Mesodermal cell (in vitro differentiated cells): ENCODE measurements at regions not wholly inside any gene's neighbourhood (a gene's known extent, or its start where the extent isn't known, plus 50 kb on each side); places are given as distances from the start of the nearest gene placed in this dataset.

Source experiments
- H3K27ac ChIP-seq: 2 replicates; pipeline ENCODE4 v1.7.0; 2013; ENCODE audit warnings: mild to moderate bottlenecking, low read depth, low read length, moderate library complexity; ENCODE audit not compliant: severe bottlenecking
- H3K36me3 ChIP-seq: 2 replicates; pipeline ENCODE4 v1.7.1; 2013; ENCODE audit warnings: mild to moderate bottlenecking, low read length, moderate library complexity; ENCODE audit not compliant: control insufficient read depth, insufficient read depth
- H3K4me1 ChIP-seq: one replicate; pipeline ENCODE4 v1.7.1; 2013; ENCODE audit warnings: mild to moderate bottlenecking, low read length; ENCODE audit not compliant: insufficient read depth, control insufficient read depth, poor library complexity, severe bottlenecking
- H3K4me3 ChIP-seq: 2 replicates; pipeline ENCODE4 v1.7.0; 2013; ENCODE audit warnings: low read length, control low read depth, mild to moderate bottlenecking; ENCODE audit not compliant: insufficient read depth, poor library complexity, severe bottlenecking; ENCODE audit errors: extremely low read depth
- H3K9me3 ChIP-seq: 2 replicates; pipeline ENCODE4 v1.7.1; 2013; ENCODE audit warnings: mild to moderate bottlenecking, low read length, moderate library complexity; ENCODE audit not compliant: control insufficient read depth
- WGBS, 2 experiments: methylation state at CpG; one replicate each; pipeline ENCODE4 v1.1.5; 2013; ENCODE audit warnings: missing lambda C conversion rate in 2 of 2; ENCODE audit not compliant: insufficient coverage in 2 of 2; 5-methylcytosine and 5-hydroxymethylcytosine counted together

DNA sequence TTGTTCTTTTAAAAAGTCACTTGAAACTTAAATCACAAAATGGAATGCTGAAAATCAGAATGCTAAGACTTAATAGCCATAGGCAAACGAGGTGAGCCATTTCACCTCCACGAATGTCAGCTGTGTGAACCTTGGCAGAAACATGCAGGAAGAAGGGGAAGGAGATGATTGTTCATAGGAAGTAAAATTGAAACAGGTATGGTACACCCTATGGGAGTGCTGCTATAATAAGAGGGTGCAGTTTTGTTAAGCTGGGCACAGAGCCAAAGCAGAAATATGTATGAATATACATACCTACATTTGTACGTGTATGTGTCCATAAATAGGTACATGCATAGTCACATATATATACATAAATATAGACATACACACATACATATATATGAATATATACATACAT is 51.0 kb upstream of the SPINK5 start:
- WGBS, 2 experiments = 88 to 100% methylated on average over 1 to 2 of the region's 3 CpGs
- Histone ChIP-seq H3K27ac (no peak overlapping the region), H3K9me3 (no peaks in the 10 kb centered on the region), H3K4me1 (peaks cover 10% of the 10 kb centered on the region), H3K36me3 (no peaks in the 10 kb centered on the region), H3K4me3 (no peak overlapping the region)

GRCh38 chr5:148011398-148012137 is 52.2 kb upstream of the SPINK5 start:
- no peak overlapping the region for H3K27ac ChIP-seq
- H3K4me1 ChIP-seq = peaks cover 10% of the 10 kb centered on the region
- no peak overlapping the region for H3K4me3 ChIP-seq
- H3K9me3 ChIP-seq = no peaks in the 10 kb centered on the region
- WGBS, 2 experiments = 60 to 100% methylated on average over 1 of the region's 3 CpGs
- H3K36me3 ChIP-seq = no peaks in the 10 kb centered on the region

GRCh38 chr5:148005788-148006520 is 57.8 kb upstream of the SPINK5 start:
- Histone ChIP-seq H3K4me3 (no peak overlapping the region), H3K9me3 (peaks cover 13% of the 10 kb centered on the region), H3K36me3 (no peaks in the 10 kb centered on the region), H3K4me1 (no peaks in the 10 kb centered on the region), H3K27ac (no peak overlapping the region)
- 75 to 82% methylated on average over 8 to 10 of the region's 12 CpGs for WGBS, 2 experiments

DNA sequence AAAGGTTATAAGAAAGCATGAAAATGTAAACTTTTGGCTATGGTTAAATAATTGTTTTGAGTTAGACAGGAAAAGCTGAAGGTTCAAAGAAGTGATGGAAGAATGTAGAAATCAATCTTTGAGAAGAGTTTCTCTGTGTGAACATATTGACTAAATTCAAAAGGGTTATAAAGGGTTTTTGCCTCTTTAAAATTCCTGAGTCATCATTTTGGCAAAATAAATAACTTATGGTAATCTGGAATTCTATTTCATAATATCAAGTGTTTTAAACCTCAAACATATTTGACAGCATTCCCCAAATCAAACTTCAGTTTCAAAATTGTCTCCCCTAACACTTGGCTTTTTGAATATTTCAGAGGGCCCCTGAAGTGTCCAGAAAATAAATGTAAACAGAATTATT is 60.6 kb upstream of the SPINK5 start:
- H3K27ac ChIP-seq = no peak overlapping the region
- H3K36me3 ChIP-seq = no peaks in the 10 kb centered on the region
- peaks cover 13% of the 10 kb centered on the region for H3K9me3 ChIP-seq
- H3K4me3 ChIP-seq = no peak overlapping the region
- no peaks in the 10 kb centered on the region for H3K4me1 ChIP-seq

DNA sequence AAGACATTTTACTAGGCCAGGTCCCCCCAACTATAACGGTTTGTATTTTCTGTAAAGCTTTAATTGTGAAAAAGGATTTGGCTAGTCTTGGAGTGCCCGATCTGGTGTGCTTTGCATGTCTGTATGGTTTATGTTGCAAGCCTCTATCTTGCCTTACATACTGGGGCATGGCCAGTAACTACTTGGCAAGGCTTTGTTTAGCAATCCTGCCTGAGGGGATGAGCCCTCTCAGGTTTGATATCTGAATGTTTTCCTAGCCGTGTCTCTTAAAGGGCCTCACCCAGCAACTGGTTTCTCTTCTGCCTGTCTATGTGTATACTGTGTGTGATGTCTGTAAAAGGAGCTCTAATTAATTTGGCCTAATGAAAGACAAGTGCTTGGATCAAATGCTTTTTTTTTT is 61.3 kb upstream of the SPINK5 start:
- Histone ChIP-seq H3K4me1 (no peaks in the 10 kb centered on the region), H3K36me3 (no peaks in the 10 kb centered on the region), H3K4me3 (no peak overlapping the region), H3K27ac (no peak overlapping the region), H3K9me3 (peaks cover 13% of the 10 kb centered on the region)
- 43% methylated on average over 2 of the region's 3 CpGs; no CpG with 5 or more reads in 1 of the 2 experiments for WGBS, 2 experiments

DNA sequence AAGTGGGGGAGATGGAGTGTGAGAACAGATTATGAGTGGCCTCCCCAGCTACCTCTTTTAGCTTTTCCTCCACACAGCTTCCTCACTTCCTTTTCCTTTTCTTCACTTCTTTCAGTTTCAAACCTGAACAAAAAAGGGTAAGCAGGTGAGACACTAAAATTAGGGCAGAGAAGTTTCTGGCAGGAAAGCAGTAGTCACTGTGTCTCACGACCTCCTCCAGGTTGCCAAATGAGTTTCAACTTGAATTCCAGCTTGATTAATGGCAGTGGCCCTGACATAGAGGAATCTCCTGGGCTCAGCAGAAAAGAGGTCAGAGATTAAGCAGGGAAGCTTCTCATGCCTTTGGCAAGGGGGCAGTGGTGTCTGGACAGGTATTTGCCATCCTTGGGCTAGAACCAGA is 63.7 kb upstream of the SPINK5 start:
- no peaks in the 10 kb centered on the region for H3K4me1 ChIP-seq
- 88 to 92% methylated on average over 1 of the region's 1 CpG for WGBS, 2 experiments
- H3K9me3 ChIP-seq = peaks cover 13% of the 10 kb centered on the region
- H3K36me3 ChIP-seq = no peaks in the 10 kb centered on the region
- H3K27ac ChIP-seq = no peak overlapping the region
- no peak overlapping the region for H3K4me3 ChIP-seq

GRCh38 chr5:147998704-147999103 is 65.1 kb upstream of the SPINK5 start:
- Histone ChIP-seq H3K9me3 (peaks cover 13% of the 10 kb centered on the region), H3K4me1 (no peaks in the 10 kb centered on the region), H3K27ac (no peak overlapping the region), H3K4me3 (no peak overlapping the region), H3K36me3 (no peaks in the 10 kb centered on the region)

DNA sequence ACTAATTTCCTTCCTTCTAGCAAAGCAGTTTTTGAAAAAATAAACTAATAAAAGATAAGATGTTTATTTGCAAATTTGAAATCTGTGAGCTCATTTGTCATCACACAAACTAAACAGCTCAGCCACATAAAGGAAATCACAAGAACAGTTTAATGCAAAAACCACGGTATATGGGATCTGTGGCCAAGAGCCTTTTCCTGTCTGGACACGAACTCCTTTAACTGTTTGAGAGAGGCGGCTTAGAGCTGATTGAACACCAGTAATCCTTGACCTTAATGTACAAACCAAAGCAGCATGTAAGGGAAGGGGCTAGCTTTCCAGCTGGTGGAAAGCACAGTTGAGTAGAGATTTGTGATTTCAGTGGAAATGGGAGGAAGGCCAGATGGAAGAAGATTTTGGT is 66.3 kb upstream of the SPINK5 start:
- Histone ChIP-seq H3K36me3 (no peaks in the 10 kb centered on the region), H3K4me3 (no peak overlapping the region), H3K9me3 (peaks cover 13% of the 10 kb centered on the region), H3K4me1 (no peaks in the 10 kb centered on the region), H3K27ac (no peak overlapping the region)
- 77 to 100% methylated on average over 2 of the region's 3 CpGs for WGBS, 2 experiments

- 85% methylated on average over 2 of the region's 5 CpGs; no CpG with 5 or more reads in 1 of the 2 experiments for WGBS, 2 experiments
- H3K4me1 ChIP-seq = no peaks in the 10 kb centered on the region
- H3K4me3 ChIP-seq = no peak overlapping the region
- no peak overlapping the region for H3K27ac ChIP-seq
- no peaks in the 10 kb centered on the region for H3K36me3 ChIP-seq
- peaks cover 5% of the 10 kb centered on the region for H3K9me3 ChIP-seq
Observed at GRCh38 chr5:147996379-147996778, 67.4 kb upstream of the SPINK5 start.

DNA sequence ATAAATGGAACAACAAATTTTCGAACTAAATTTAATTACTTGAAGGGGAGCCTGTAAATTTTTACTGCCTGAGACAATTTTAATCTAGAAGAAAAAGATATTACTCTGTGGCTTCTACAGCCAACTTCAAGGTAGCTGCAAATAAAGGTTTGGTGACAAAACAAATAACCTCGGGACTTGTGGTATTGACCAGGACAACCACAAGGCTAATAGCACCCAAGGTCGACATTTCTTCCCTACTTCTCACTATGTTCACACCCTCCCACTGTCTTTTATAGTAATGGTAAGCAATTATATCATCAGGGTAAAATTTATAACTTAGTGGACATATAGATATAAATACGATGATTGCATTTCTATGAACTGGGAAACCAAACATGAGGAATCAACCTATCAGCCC is 67.9 kb upstream of the SPINK5 start:
- Histone ChIP-seq H3K4me3 (no peak overlapping the region), H3K27ac (no peak overlapping the region), H3K4me1 (no peaks in the 10 kb centered on the region), H3K9me3 (no peaks in the 10 kb centered on the region), H3K36me3 (no peaks in the 10 kb centered on the region)
- 83% methylated on average over 1 of the region's 4 CpGs; no CpG with 5 or more reads in 1 of the 2 experiments for WGBS, 2 experiments

DNA sequence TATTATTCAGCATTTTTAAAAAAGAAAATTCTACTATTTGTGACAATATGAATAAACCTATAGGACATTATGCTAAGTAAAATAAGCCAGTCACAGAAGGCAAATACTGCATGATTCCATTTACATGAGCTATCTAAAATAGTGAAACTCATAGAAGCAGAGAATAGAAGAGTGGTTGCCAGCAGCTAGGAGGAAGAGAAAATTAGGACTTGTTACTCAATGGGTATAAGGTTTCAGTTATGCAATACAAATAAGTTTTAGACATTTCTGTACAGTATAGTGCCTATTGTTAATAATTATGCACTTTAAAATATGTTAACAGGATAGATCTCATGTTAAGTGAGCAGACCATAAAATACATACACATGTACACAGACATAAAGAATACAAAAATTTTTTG is 73.8 kb upstream of the SPINK5 start:
- H3K4me1 ChIP-seq = no peaks in the 10 kb centered on the region
- no peak overlapping the region for H3K4me3 ChIP-seq
- no peaks in the 10 kb centered on the region for H3K36me3 ChIP-seq
- no peaks in the 10 kb centered on the region for H3K9me3 ChIP-seq
- no peak overlapping the region for H3K27ac ChIP-seq
